Neutrophil (primary cell): ENCODE measurements at regions not wholly inside any gene's neighbourhood (a gene's known extent, or its start where the extent isn't known, plus 50 kb on each side); places are given as distances from the start of the nearest gene placed in this dataset.

Source experiments
- H3K27ac ChIP-seq: fragments of 200-600 bp; sonication (generic); 2 replicates; pipeline ENCODE4 v1.5.1; 2016; ENCODE audit warnings: mild to moderate bottlenecking, moderate library complexity
- H3K27me3 ChIP-seq: fragments of 200-600 bp; sonication (generic); 2 replicates; pipeline ENCODE4 v1.6.0; 2016; ENCODE audit warnings: mild to moderate bottlenecking
- H3K36me3 ChIP-seq: fragments of 200-600 bp; sonication (generic); 2 replicates; pipeline ENCODE4 v1.5.1; 2017
- H3K4me1 ChIP-seq, 2 experiments: fragments of 200-600 bp in 1 of 2; sonication (generic) in 1 of 2; 1 replicate in 1 of 2; 2 replicates in 1 of 2; pipeline versions ENCODE4 v1.5.1 to v1.6.1; 2013 to 2016; ENCODE audit warnings: low read depth in 1 of 2, low read length in 1 of 2, mild to moderate bottlenecking in 1 of 2, moderate library complexity in 1 of 2; ENCODE audit not compliant: control insufficient read depth in 1 of 2, insufficient read depth in 1 of 2
- H3K4me3 ChIP-seq, 2 experiments: fragments of 200-600 bp in 1 of 2; sonication (generic) in 1 of 2; 1 replicate in 1 of 2; 2 replicates in 1 of 2; pipeline ENCODE4 v1.5.1; 2013 to 2016; ENCODE audit warnings: low read depth in 1 of 2, low read length in 1 of 2, mild to moderate bottlenecking in 1 of 2, moderate library complexity in 1 of 2
- H3K9me3 ChIP-seq: fragments of 200-600 bp; sonication (generic); 2 replicates; pipeline ENCODE4 v1.5.1; 2016
- CTCF ChIP-seq: fragments of 200-600 bp; sonication (generic); IDR thresholded peaks from 2 replicates; pipeline ENCODE4 v1.5.1; 2016; ENCODE audit warnings: antibody characterized with exemption

- Histone ChIP-seq H3K27me3 (peaks cover 23% of the 10 kb centered on the region), H3K4me1 (no peaks in the 10 kb centered on the region), H3K27ac (no peak overlapping the region), H3K4me3 (no peak overlapping the region), H3K9me3 (no peaks in the 10 kb centered on the region), H3K36me3 (no peaks in the 10 kb centered on the region)
- TF ChIP-seq CTCF, result no peak
Observed at GRCh38 chr12:67457778-67458665, 188.9 kb downstream of the CAND1 start.

GRCh38 chr12:67459173-67459572 lies 189.4 kb upstream of the DYRK2 start:
- TF ChIP-seq CTCF, result no peak
- H3K4me1 ChIP-seq, result no peaks in the 10 kb centered on the region
- H3K27ac ChIP-seq, result no peak overlapping the region
- H3K27me3 ChIP-seq, result peaks cover 23% of the 10 kb centered on the region
- H3K4me3 ChIP-seq, result no peak overlapping the region
- no peaks in the 10 kb centered on the region for H3K9me3 ChIP-seq
- H3K36me3 ChIP-seq, result no peaks in the 10 kb centered on the region

- Histone ChIP-seq H3K27me3 (peaks cover 23% of the 10 kb centered on the region), H3K36me3 (no peaks in the 10 kb centered on the region)
- TF ChIP-seq CTCF, result no peak
Observed at GRCh38 chr12:67459578-67459977, 189.0 kb upstream of the DYRK2 start.

GRCh38 chr12:67460388-67460787 lies 188.2 kb upstream of the DYRK2 start:
- H3K27ac ChIP-seq, result no peak overlapping the region
- H3K36me3 ChIP-seq, result no peaks in the 10 kb centered on the region
- H3K4me1 ChIP-seq, result no peaks in the 10 kb centered on the region
- no peaks in the 10 kb centered on the region for H3K9me3 ChIP-seq
- H3K4me3 ChIP-seq, result no peak overlapping the region
- H3K27me3 ChIP-seq, result peaks cover 23% of the 10 kb centered on the region
- TF ChIP-seq CTCF, result no peak

More at GRCh38 chr12:67459578-67459977, 189.0 kb upstream of the DYRK2 start:
- Histone ChIP-seq H3K4me1 (no peaks in the 10 kb centered on the region), H3K27ac (no peak overlapping the region), H3K9me3 (no peaks in the 10 kb centered on the region), H3K4me3 (no peak overlapping the region)

- Histone ChIP-seq H3K4me1 (no peaks in the 10 kb centered on the region), H3K27ac (no peak overlapping the region), H3K9me3 (no peaks in the 10 kb centered on the region), H3K36me3 (no peaks in the 10 kb centered on the region), H3K4me3 (no peak overlapping the region), H3K27me3 (peaks cover 7% of the 10 kb centered on the region)
- TF ChIP-seq CTCF, result no peak
Observed at GRCh38 chr12:67468549-67469245, 179.8 kb upstream of the DYRK2 start.
